GM18868 (cell line): ENCODE measurements at regions not wholly inside any gene's neighbourhood (a gene's known extent, or its start where the extent isn't known, plus 50 kb on each side); places are given as distances from the start of the nearest gene placed in this dataset.

ENCODE experiments used
- ATAC-seq: cut with Tn5 transposase; IDR thresholded peaks from one replicate; pipeline ENCODE4 v1.9.1; 2021; ENCODE audit warnings: mild to moderate bottlenecking, moderate library complexity; ENCODE audit not compliant: unreplicated experiment

GRCh38 chr4:62490635-62491034, 1290.5 kb downstream of the ADGRL3 start:
- ATAC-seq = no peak

GRCh38 chr4:62487016-62487415, 1286.9 kb downstream of the ADGRL3 start:
- ATAC-seq = no peak

DNA sequence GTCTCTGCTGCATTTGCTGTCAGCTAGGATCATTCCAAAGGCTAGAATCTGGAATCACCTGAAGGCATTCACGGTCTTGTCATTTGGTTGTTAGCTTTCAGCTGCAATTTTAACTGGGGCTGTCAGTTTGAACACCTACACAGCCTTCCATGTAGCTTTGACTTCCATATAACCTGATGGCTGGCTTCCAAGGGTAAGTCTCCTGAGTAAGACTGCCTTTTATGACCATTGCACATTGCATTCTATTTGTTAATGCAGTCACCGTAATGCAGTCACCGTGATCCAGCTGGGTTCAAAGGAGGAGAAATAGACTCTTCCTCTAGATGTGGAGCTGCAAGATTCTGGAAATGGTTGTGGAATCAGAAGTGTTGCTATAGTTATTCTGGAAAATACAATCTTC, 1284.2 kb downstream of the ADGRL3 start:
- no peak for ATAC-seq

DNA sequence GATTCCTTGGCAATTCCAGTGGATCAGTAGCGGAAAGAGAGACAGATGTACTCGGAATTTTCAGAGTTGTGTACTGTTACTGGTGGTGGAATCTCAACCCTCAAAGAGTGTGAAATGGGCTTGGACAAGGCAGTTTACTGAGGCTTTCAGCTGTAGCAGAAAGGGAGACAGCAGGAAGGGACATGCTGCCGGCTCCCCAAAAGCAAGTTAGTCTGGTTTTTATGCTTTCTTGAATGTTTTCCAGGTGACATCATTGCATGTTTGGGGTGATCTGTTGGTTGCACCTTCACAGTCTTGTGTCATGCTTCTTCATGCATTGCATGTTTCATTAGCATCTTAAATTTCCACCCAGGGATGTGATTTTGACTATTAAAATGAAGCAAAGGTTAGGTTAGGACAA, 1282.2 kb downstream of the ADGRL3 start:
- ATAC-seq = no peak

- ATAC-seq = no peak
Observed at GRCh38 chr4:62475596-62475995, 1275.5 kb downstream of the ADGRL3 start.

DNA sequence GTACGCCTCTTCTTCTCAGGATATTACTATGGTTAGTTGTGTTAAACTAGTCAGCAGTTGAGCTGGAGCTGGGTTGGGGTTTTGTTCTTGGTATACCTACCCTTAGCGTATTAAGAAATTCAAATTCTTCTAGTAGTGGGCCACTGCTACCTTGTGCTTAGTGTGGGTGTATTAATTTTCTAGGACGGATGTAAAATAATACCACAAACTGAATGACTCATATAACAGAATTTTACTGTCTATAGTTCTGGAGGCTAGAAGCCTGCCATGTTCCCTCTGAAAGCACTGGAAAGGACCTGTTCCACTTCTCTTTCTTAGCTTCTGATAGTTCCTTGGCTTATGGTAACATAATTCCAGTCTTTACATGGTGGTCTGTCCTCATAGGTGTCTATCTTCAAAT, 1274.7 kb downstream of the ADGRL3 start:
- ATAC-seq = no peak

GRCh38 chr4:62471021-62471420, 1270.9 kb downstream of the ADGRL3 start:
- no peak for ATAC-seq

DNA sequence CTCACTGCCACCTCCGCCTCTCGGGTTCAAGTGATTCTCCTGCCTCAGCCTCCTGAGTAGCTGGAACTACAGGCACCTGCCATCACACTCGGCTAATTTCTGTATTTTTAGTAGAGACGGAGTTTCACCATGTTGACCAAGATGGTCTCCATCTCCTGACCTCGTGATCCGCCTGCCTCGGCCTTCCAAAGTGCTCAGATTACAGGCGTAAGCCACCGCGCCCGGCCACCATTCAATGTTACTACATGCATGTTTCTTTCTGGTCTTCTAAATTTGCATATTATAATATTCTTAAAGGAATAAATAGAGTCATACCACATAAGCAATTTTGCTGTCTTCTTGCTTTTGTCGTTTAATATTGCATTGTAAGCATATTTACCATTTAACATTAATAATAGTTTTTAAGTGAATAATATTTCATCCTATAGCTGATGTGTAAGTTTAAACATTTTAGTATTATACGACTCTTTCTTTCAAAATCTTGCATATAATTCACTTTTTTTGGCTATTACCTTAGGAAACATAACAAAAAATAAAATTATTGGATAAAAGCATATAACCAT, 1270.4 kb downstream of the ADGRL3 start:
- no peak for ATAC-seq

- ATAC-seq = no peak
Observed at GRCh38 chr4:62470020-62470419, 1269.9 kb downstream of the ADGRL3 start.

GRCh38 chr4:62461961-62462360, 1261.8 kb downstream of the ADGRL3 start:
- no peak for ATAC-seq

- no peak for ATAC-seq
Observed at GRCh38 chr4:62460329-62460728, 1260.2 kb downstream of the ADGRL3 start.

- ATAC-seq = no peak
Observed at GRCh38 chr4:62457356-62457755, 1257.2 kb downstream of the ADGRL3 start.

- ATAC-seq = no peak
Observed at GRCh38 chr4:62455871-62456270, 1255.7 kb downstream of the ADGRL3 start.

GRCh38 chr4:62454535-62454934, 1254.4 kb downstream of the ADGRL3 start:
- no peak for ATAC-seq

- ATAC-seq = no peak
Observed at GRCh38 chr4:62450740-62451139, 1250.6 kb downstream of the ADGRL3 start.

- peak; percentile 41 for ATAC-seq
Observed at GRCh38 chr4:62449538-62449937, 1249.4 kb downstream of the ADGRL3 start.

- no peak for ATAC-seq
Observed at GRCh38 chr4:62448911-62449310, 1248.8 kb downstream of the ADGRL3 start.

- no peak for ATAC-seq
Observed at GRCh38 chr4:62439051-62439450, 1238.9 kb downstream of the ADGRL3 start.

DNA sequence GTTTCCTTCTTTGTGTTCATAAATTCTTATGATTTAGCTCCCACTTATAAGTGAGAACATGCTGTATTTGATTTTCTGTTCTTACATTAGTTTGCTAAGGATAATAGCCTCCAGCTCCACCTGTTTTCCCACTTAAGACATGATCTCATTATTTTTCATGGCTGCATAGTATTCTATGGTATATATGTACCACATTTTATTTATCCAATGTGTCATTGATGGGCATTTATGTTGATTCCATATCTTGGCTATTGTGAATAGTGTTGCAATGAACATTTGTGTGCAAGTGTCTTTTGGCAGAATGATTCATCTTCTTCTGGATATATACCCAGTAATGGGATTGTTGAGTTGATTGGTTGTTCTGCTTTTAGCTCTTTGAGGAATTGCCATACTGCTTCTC, 1234.8 kb downstream of the ADGRL3 start:
- ATAC-seq = no peak

GRCh38 chr4:62431513-62432231, 1231.5 kb downstream of the ADGRL3 start:
- ATAC-seq = peak; percentile 81

DNA sequence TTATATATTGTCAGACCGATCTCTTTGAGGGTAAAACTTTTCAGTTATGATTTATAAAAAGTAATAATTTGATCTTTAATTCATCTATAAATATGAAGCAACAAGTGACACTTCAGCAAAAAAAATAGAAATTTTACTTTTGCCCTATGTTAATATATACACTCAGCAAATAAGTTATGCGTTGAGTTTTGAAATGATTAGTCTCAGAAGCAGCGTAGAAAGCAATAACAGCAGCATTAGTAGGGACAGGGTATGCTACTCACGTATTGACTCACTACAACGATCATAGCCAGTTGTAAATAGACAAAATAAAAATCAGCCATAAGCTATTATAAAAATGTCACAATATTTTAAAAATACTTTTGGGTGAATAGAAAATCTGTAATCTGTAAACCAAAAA, 1229.2 kb downstream of the ADGRL3 start:
- no peak for ATAC-seq

DNA sequence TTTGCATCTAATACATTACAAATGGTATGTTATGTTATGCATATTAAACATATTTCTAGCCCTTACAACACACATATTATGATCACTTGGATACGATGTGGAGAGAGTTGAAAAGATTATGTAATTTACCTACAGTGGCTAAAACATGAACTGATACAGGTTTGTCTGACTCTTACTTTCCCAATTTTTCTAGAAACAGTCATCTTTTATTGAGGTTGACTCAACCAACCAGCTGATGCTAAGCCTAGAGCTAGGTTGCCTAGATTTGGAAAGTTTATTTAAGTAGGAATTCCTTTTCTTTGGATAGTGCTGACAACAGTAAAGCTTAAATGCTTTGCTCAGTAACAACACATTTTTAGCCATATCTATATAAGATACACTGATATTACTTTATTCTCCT, 1215.1 kb downstream of the ADGRL3 start:
- no peak for ATAC-seq

GRCh38 chr4:62414563-62414962, 1214.4 kb downstream of the ADGRL3 start:
- peak; percentile 70 for ATAC-seq
